Erythroblast (primary cell): ENCODE measurements at regions not wholly inside any gene's neighbourhood (a gene's known extent, or its start where the extent isn't known, plus 50 kb on each side); places are given as distances from the start of the nearest gene placed in this dataset.

Experiments
- GATA1 ChIP-seq: IDR thresholded peaks from 2 replicates; pipeline ENCODE4 v1.6.1; 2011; ENCODE audit warnings: low read depth, mild to moderate bottlenecking, control low read depth, low read length, moderate library complexity
- POLR2A ChIP-seq: IDR thresholded peaks from 2 replicates; pipeline ENCODE4 v1.6.1; 2011; ENCODE audit warnings: mild to moderate bottlenecking, low read length

GRCh38 chr7:131115340-131115739 is 212.3 kb upstream of the MKLN1 start:
- TF ChIP-seq POLR2A (no peak), GATA1 (no peak)
